ENCODE measurements at regions not wholly inside any gene's neighbourhood (a gene's known extent, or its start where the extent isn't known, plus 50 kb on each side); places are given as distances from the start of the nearest gene placed in this dataset.

DNA sequence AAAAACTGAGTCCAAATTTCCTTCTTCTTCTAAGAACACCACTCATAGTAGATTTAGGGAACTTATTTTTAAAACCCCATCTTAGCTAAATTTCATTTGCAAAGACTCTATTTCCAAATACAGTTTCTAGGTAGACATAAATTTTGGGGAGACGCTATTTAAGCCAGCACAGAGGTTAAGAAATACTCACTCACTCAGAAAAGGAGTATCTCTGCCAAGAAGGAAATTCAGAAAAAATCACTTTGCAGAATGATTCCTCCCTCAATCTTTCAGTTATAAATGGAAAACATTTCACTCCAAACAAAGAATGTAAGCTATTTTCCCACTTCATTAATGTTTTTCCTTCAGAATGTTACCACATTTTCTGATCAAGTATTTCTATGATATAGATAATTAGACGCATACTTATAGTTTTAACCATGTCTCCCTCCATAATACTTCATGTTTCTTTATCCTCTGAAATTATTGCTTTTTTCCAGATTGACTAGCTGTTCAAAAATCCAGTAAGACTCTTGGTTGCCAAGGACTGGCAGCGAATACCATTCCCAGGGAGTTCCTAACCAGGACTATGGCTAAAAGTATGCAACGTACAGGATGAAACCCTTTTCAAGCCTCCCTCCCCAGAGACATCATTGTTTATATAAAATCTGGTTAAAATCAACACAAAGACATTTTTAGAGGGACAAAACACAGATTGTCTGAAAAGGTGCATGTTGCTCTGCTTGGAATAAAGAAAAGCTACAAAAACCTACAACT is 52.5 kb upstream of the RXFP2 start:
- H2AFZ ChIP-seq (ENCODE audit: low read length) = no peak overlapping the region
- no peak overlapping the region for H3K14ac ChIP-seq (ENCODE audit: insufficient read length)
- no peak overlapping the region for H3K18ac ChIP-seq (ENCODE audit: extremely low read depth, low read length)
- WGBS, 2 experiments (ENCODE audit: extremely low coverage in 1 of 2, insufficient coverage in 1 of 2, insufficient read length in 1 of 2, insufficient replicate concordance in 2 of 2, low coverage in 1 of 2, low lambda C conversion rate in 2 of 2, missing lambda C conversion rate in 1 of 2) = 92% methylated on average over 4 of the region's 4 CpGs; no CpG with 5 or more reads in 1 of the 2 experiments
- no peak overlapping the region for H3K56ac ChIP-seq (replicated peaks; ENCODE audit: insufficient read length, low read depth, low read length)
- H3K4ac ChIP-seq (replicated peaks; ENCODE audit: insufficient read length, low read depth, low read length) = no peak overlapping the region
- H3K9me3 ChIP-seq (ENCODE audit: insufficient read depth in 2 of 2, low read depth in 1 of 2, low read length in 1 of 2) = no peaks in the 10 kb centered on the region
- H3K36me3 ChIP-seq (ENCODE audit: control insufficient read depth in 2 of 4, insufficient read depth in 4 of 4, low read length in 3 of 4) = no peaks in the 10 kb centered on the region
- H3K79me2 ChIP-seq (ENCODE audit: control insufficient read depth in 1 of 2, insufficient read depth in 2 of 2, low read length in 2 of 2) = no peaks in the 10 kb centered on the region
- no peak overlapping the region for H2BK15ac ChIP-seq (ENCODE audit: low read length)
- H3K9ac ChIP-seq (replicated peaks in 1 of 4; ENCODE audit: extremely low read depth in 1 of 4, low read depth in 3 of 4, low read length in 3 of 4) = no peak overlapping the region
- no peaks in the 10 kb centered on the region for H3K27me3 ChIP-seq (replicated peaks in 1 of 4; ENCODE audit: control insufficient read depth in 3 of 4, extremely low read depth in 1 of 4, insufficient read depth in 3 of 4, low read length in 3 of 4)
- FAIRE-seq (no peak), DNase-seq (ENCODE audit: low read depth in 1 of 2, low spot score in 2 of 2) (no peak)
- ChIA-PET POLR2A (ENCODE audit: partially characterized antibody) (no interaction called here), CTCF (ENCODE audit: partially characterized antibody) (interaction anchor here (1.4 kb wide), 1 partner anchor 118 kb away, joined by 3 read pairs; no protein-coding TSS in a partner anchor)
- no peaks in the 10 kb centered on the region for H3K23me2 ChIP-seq (ENCODE audit: low read depth, low read length)
- H4K5ac ChIP-seq (ENCODE audit: insufficient read length, low read depth, low read length) = no peak overlapping the region
- H4K91ac ChIP-seq (replicated peaks; ENCODE audit: insufficient read length, low read length) = no peak overlapping the region
- H2BK12ac ChIP-seq (ENCODE audit: low read depth, low read length) = no peak overlapping the region
- no peak overlapping the region for H3K27ac ChIP-seq (ENCODE audit: low read depth, low read length)
- no peaks in the 10 kb centered on the region for H4K20me1 ChIP-seq (replicated peaks in 1 of 2; ENCODE audit: control insufficient read depth in 1 of 2, insufficient read depth in 2 of 2, low read length in 2 of 2)
- H3K4me2 ChIP-seq (ENCODE audit: insufficient read depth in 1 of 2, low read depth in 2 of 2, low read length in 2 of 2) = no peak overlapping the region
- H3K79me1 ChIP-seq (ENCODE audit: low read depth, low read length) = no peaks in the 10 kb centered on the region
- no peak overlapping the region for H3K4me3 ChIP-seq (ENCODE audit: extremely low read depth in 1 of 4, insufficient read depth in 2 of 4, low read depth in 3 of 4, low read length in 4 of 4)
- no peak overlapping the region for H2BK20ac ChIP-seq (ENCODE audit: low read length)
- no peak overlapping the region for H2BK5ac ChIP-seq (ENCODE audit: low read depth, low read length)
- H3K23ac ChIP-seq (ENCODE audit: insufficient read length) = no peak overlapping the region
- H4K8ac ChIP-seq (ENCODE audit: extremely low read depth, insufficient read depth, low read length) = no peak overlapping the region
- peaks cover 0 to 3% (median 0%) of the 10 kb centered on the region in 4 experiments; a peak in 3 of 7 replicates for H3K4me1 ChIP-seq (replicated peaks in 1 of 4; ENCODE audit: control insufficient read depth in 3 of 4, insufficient read depth in 4 of 4, low read length in 3 of 4)
- no peak overlapping the region for H2AK5ac ChIP-seq (ENCODE audit: low read depth, low read length)
- no peak overlapping the region for H2BK120ac ChIP-seq (replicated peaks; ENCODE audit: low read depth, low read length)
- TF ChIP-seq SAP30 (IDR thresholded peaks at IDR 0.05; ENCODE audit: insufficient read depth, insufficient replicate concordance, low read length) (no peak), ASH2L (IDR thresholded peaks at IDR 0.05; ENCODE audit: low read length) (no peak), HDAC6 (IDR thresholded peaks at IDR 0.05; ENCODE audit: low read depth, low read length) (no peak), SIX5 (IDR thresholded peaks at IDR 0.05; ENCODE audit: low read depth, low read length) (no peak), FOSL1 (IDR thresholded peaks at IDR 0.05; ENCODE audit: insufficient read depth, low read depth, low read length) (no peak), CEBPB (IDR thresholded peaks at IDR 0.05; ENCODE audit: low read depth, low read length) (no peak), SRF (IDR thresholded peaks at IDR 0.05; ENCODE audit: low read depth, low read length) (no peak), MAFK (IDR thresholded peaks at IDR 0.05; ENCODE audit: low read depth, low read length) (no peak)
- TF ChIP-seq, protein P1, sequence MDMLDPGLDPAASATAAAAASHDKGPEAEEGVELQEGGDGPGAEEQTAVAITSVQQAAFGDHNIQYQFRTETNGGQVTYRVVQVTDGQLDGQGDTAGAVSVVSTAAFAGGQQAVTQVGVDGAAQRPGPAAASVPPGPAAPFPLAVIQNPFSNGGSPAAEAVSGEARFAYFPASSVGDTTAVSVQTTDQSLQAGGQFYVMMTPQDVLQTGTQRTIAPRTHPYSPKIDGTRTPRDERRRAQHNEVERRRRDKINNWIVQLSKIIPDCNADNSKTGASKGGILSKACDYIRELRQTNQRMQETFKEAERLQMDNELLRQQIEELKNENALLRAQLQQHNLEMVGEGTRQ (IDR thresholded peaks at IDR 0.05; ENCODE audit: low read length) = no peak
- TF ChIP-seq, protein P2, sequence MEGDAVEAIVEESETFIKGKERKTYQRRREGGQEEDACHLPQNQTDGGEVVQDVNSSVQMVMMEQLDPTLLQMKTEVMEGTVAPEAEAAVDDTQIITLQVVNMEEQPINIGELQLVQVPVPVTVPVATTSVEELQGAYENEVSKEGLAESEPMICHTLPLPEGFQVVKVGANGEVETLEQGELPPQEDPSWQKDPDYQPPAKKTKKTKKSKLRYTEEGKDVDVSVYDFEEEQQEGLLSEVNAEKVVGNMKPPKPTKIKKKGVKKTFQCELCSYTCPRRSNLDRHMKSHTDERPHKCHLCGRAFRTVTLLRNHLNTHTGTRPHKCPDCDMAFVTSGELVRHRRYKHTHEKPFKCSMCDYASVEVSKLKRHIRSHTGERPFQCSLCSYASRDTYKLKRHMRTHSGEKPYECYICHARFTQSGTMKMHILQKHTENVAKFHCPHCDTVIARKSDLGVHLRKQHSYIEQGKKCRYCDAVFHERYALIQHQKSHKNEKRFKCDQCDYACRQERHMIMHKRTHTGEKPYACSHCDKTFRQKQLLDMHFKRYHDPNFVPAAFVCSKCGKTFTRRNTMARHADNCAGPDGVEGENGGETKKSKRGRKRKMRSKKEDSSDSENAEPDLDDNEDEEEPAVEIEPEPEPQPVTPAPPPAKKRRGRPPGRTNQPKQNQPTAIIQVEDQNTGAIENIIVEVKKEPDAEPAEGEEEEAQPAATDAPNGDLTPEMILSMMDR (IDR thresholded peaks at IDR 0.05; ENCODE audit: control extremely low read depth in 1 of 3, insufficient read depth in 1 of 3, low read depth in 1 of 3, low read length in 3 of 3) = no peak
